Right cardiac atrium (tissue), 5 donors: ENCODE measurements at regions not wholly inside any gene's neighbourhood (a gene's known extent, or its start where the extent isn't known, plus 50 kb on each side); places are given as distances from the start of the nearest gene placed in this dataset.
"Not testable (repeated sequence)": the region's sequence is repeated elsewhere in the genome, so short reads cannot be mapped to it uniquely, and the experiment has no call there.

Source experiments
- ATAC-seq, 2 donors: fragments of 200-7000 bp; cut with Tn5 transposase; one replicate each; pipeline versions ENCODE4 v1.8.0 to v1.9.1; 2020; ENCODE audit warnings: moderate library complexity in 2 of 2, mild to moderate bottlenecking in 1 of 2
- DNase-seq, 3 donors: peaks; one replicate each; pipeline ENCODE4 v3.0.0-alpha.2; 2020
- H3K27ac ChIP-seq: one replicate; pipeline ENCODE4 v1.5.1; 2013; ENCODE audit warnings: mild to moderate bottlenecking, low read length, control low read depth, moderate library complexity
- H3K27me3 ChIP-seq: one replicate; pipeline ENCODE4 v1.6.1; 2013; ENCODE audit not compliant: control insufficient read depth, insufficient read depth
- H3K4me1 ChIP-seq: one replicate; pipeline ENCODE4 v1.6.1; 2013; ENCODE audit warnings: low read length; ENCODE audit not compliant: control insufficient read depth, insufficient read depth
- H3K4me3 ChIP-seq: one replicate; pipeline ENCODE4 v1.5.1; 2013; ENCODE audit warnings: low read length, control low read depth
- H3K9me3 ChIP-seq: one replicate; pipeline ENCODE4 v1.6.1; 2013; ENCODE audit warnings: low read length; ENCODE audit not compliant: control insufficient read depth
- WGBS: extraction: QIAGEN DNeasy Blood & Tissue Kit; methylation state at CpG from one replicate; pipeline ENCODE4 v1.1.7; 2013; 5-methylcytosine and 5-hydroxymethylcytosine counted together
- intact Hi-C, 4 donors: fragments of 100-400 bp; cut with DNase I; formaldehyde crosslinking; loops; one replicate each; pipeline versions ENCODE4 v1.11.0 to v1.14.0; 2022 to 2023
- donor health status: healthy with polysubstance abuse.
- donor health status: DM: no; HTN: yes; CAD: no.
- donor health status: DM: no; HTN: no; CAD: no.
- donor health status: DM: no; HTN: yes; CAD: no; lungs with severe emphysema.
- donor health status: DM: yes; HTN: yes; CAD: no.

GRCh38 chr18:30709595-30709994, 332.9 kb downstream of the DSC3 start:
- Histone ChIP-seq H3K9me3 (no peaks in the 10 kb centered on the region), H3K27ac (no peak overlapping the region), H3K4me3 (no peak overlapping the region), H3K4me1 (no peaks in the 10 kb centered on the region), H3K27me3 (no peaks in the 10 kb centered on the region)
- WGBS, result 22% methylated on average over 1 of the region's 1 CpG
- ATAC-seq (peak; percentile 48 to 62), DNase-seq (no peak)
- intact Hi-C loops, result no loop called here

GRCh38 chr18:30705943-30706342, 336.6 kb downstream of the DSC3 start:
- no peak for DNase-seq
- Histone ChIP-seq H3K9me3 (no peaks in the 10 kb centered on the region), H3K27me3 (no peaks in the 10 kb centered on the region), H3K4me1 (no peaks in the 10 kb centered on the region), H3K4me3 (no peak overlapping the region), H3K27ac (no peak overlapping the region)
- intact Hi-C loops, result no loop called here
- WGBS, result 48% methylated on average over 4 of the region's 4 CpGs
- ATAC-seq, result no peak

- no peak overlapping the region for H3K4me3 ChIP-seq
- H3K27ac ChIP-seq, result no peak overlapping the region
- no peaks in the 10 kb centered on the region for H3K9me3 ChIP-seq
- H3K4me1 ChIP-seq, result no peaks in the 10 kb centered on the region
- ATAC-seq (no peak), DNase-seq (no peak)
- WGBS, result 92% methylated on average over 1 of the region's 1 CpG
- intact Hi-C loops, result no loop called here
- no peaks in the 10 kb centered on the region for H3K27me3 ChIP-seq
Observed at GRCh38 chr18:30698571-30698970, 344.0 kb downstream of the DSC3 start.

GRCh38 chr18:30696201-30696600, 346.3 kb downstream of the DSC3 start:
- DNase-seq (no peak), ATAC-seq (no peak)
- Histone ChIP-seq H3K9me3 (no peaks in the 10 kb centered on the region), H3K27ac (no peak overlapping the region), H3K27me3 (no peaks in the 10 kb centered on the region), H3K4me1 (no peaks in the 10 kb centered on the region), H3K4me3 (no peak overlapping the region)
- intact Hi-C loops, result no loop called here
- 93% methylated on average over 5 of the region's 5 CpGs for WGBS

- no peak for DNase-seq
- no peak for ATAC-seq
- intact Hi-C loops, result no loop called here
- no peaks in the 10 kb centered on the region for H3K4me1 ChIP-seq
- no peaks in the 10 kb centered on the region for H3K27me3 ChIP-seq
- H3K4me3 ChIP-seq, result no peak overlapping the region
- 93% methylated on average over 3 of the region's 3 CpGs for WGBS
- no peaks in the 10 kb centered on the region for H3K9me3 ChIP-seq
- H3K27ac ChIP-seq, result no peak overlapping the region
Observed at GRCh38 chr18:30694773-30695172, 347.8 kb downstream of the DSC3 start.

- Histone ChIP-seq H3K27me3 (no peaks in the 10 kb centered on the region), H3K4me1 (no peaks in the 10 kb centered on the region), H3K4me3 (no peak overlapping the region), H3K27ac (no peak overlapping the region), H3K9me3 (no peaks in the 10 kb centered on the region)
- 82% methylated on average over 2 of the region's 2 CpGs for WGBS
- intact Hi-C loops, result no loop called here
- no peak for ATAC-seq
- DNase-seq, result no peak
Observed at GRCh38 chr18:30689216-30689615, 353.3 kb downstream of the DSC3 start.

GRCh38 chr18:30687501-30687900, 355.0 kb downstream of the DSC3 start:
- no peak overlapping the region for H3K27ac ChIP-seq
- DNase-seq, result no peak
- 72% methylated on average over 2 of the region's 2 CpGs for WGBS
- ATAC-seq, result no peak
- no peaks in the 10 kb centered on the region for H3K4me1 ChIP-seq
- intact Hi-C loops, result no loop called here
- H3K9me3 ChIP-seq, result no peaks in the 10 kb centered on the region
- H3K27me3 ChIP-seq, result no peaks in the 10 kb centered on the region
- H3K4me3 ChIP-seq, result no peak overlapping the region

- 52% methylated on average over 3 of the region's 3 CpGs for WGBS
- Histone ChIP-seq H3K4me3 (no peak overlapping the region), H3K9me3 (no peaks in the 10 kb centered on the region), H3K27me3 (no peaks in the 10 kb centered on the region), H3K27ac (no peak overlapping the region), H3K4me1 (no peaks in the 10 kb centered on the region)
- no peak for DNase-seq
- ATAC-seq, result no peak
- intact Hi-C loops, result no loop called here
Observed at GRCh38 chr18:30684825-30685481, 357.6 kb downstream of the DSC3 start.

GRCh38 chr18:30683836-30684235, 358.7 kb downstream of the DSC3 start:
- DNase-seq, result no peak
- Histone ChIP-seq H3K4me1 (no peaks in the 10 kb centered on the region), H3K27me3 (no peaks in the 10 kb centered on the region), H3K4me3 (no peak overlapping the region), H3K27ac (no peak overlapping the region), H3K9me3 (no peaks in the 10 kb centered on the region)
- 70% methylated on average over 2 of the region's 2 CpGs for WGBS
- intact Hi-C loops, result no loop called here
- ATAC-seq, result no peak

- Histone ChIP-seq H3K27me3 (no peaks in the 10 kb centered on the region), H3K4me3 (no peak overlapping the region), H3K4me1 (no peaks in the 10 kb centered on the region), H3K27ac (no peak overlapping the region), H3K9me3 (no peaks in the 10 kb centered on the region)
- no peak for DNase-seq
- WGBS, result 33% methylated on average over 1 of the region's 1 CpG
- peak in 1 of 2 donors; percentile 50 for ATAC-seq
- intact Hi-C loops, result no loop called here
Observed at GRCh38 chr18:30682672-30683071, 359.9 kb downstream of the DSC3 start.

- H3K27ac ChIP-seq, result no peak overlapping the region
- intact Hi-C loops, result no loop called here
- ATAC-seq, result no peak
- H3K27me3 ChIP-seq, result no peaks in the 10 kb centered on the region
- H3K4me1 ChIP-seq, result no peaks in the 10 kb centered on the region
- WGBS, result 61% methylated on average over 5 of the region's 5 CpGs
- DNase-seq, result no peak
- no peak overlapping the region for H3K4me3 ChIP-seq
- H3K9me3 ChIP-seq, result no peaks in the 10 kb centered on the region
Observed at GRCh38 chr18:30679285-30679930, 363.1 kb downstream of the DSC3 start.

GRCh38 chr18:30677813-30678212, 364.7 kb downstream of the DSC3 start:
- H3K27me3 ChIP-seq, DNase-seq, H3K9me3 ChIP-seq, H3K4me1 ChIP-seq, ATAC-seq, H3K27ac ChIP-seq, intact Hi-C loops, H3K4me3 ChIP-seq: not testable (repeated sequence)
- WGBS, result 90% methylated on average over 5 of the region's 5 CpGs
